ENCODE measurements at regions not wholly inside any gene's neighbourhood (a gene's known extent, or its start where the extent isn't known, plus 50 kb on each side); places are given as distances from the start of the nearest gene placed in this dataset.

DNA sequence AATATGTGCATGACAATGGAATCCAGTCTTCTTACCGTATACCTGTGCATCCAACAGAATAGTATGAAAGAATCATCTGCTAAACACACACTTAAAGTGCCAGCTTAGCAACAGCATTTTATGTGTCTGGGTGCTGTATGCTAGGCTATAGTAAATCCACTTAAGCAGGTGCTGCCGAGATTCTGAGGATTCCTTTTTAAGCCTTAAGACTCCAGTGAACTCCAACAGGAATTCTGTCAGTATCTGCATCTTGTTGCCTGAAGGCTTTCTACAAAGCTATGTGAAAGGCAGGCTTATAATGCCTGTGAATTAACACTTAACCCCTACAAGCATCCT lies 1076.4 kb upstream of the PABPC4L start:
- Histone ChIP-seq H3K27me3 (ENCODE audit: control insufficient read depth in 3 of 3, insufficient read depth in 3 of 3, low read length in 3 of 3) (no peaks in the 10 kb centered on the region), H3K4me3 (ENCODE audit: low read depth in 1 of 3, low read length in 3 of 3) (no peak overlapping the region), H3K4me1 (ENCODE audit: control insufficient read depth in 3 of 3, insufficient read depth in 2 of 3, low read depth in 1 of 3, low read length in 2 of 3) (no peaks in the 10 kb centered on the region), H3K27ac (ENCODE audit: low read depth in 1 of 3, low read length in 2 of 3) (no peak overlapping the region), H3K9me3 (ENCODE audit: control insufficient read depth in 2 of 2, insufficient read depth in 1 of 2, low read depth in 1 of 2, low read length in 1 of 2) (no peaks in the 10 kb centered on the region), H3K36me3 (ENCODE audit: control insufficient read depth in 3 of 3, insufficient read depth in 2 of 3, low read depth in 1 of 3, low read length in 3 of 3) (no peaks in the 10 kb centered on the region)
- no peak for DNase-seq
- WGBS, 3 donors, result 43 to 66% (median 49%) methylated on average over 2 of the region's 2 CpGs
- no peak for FAIRE-seq

DNA sequence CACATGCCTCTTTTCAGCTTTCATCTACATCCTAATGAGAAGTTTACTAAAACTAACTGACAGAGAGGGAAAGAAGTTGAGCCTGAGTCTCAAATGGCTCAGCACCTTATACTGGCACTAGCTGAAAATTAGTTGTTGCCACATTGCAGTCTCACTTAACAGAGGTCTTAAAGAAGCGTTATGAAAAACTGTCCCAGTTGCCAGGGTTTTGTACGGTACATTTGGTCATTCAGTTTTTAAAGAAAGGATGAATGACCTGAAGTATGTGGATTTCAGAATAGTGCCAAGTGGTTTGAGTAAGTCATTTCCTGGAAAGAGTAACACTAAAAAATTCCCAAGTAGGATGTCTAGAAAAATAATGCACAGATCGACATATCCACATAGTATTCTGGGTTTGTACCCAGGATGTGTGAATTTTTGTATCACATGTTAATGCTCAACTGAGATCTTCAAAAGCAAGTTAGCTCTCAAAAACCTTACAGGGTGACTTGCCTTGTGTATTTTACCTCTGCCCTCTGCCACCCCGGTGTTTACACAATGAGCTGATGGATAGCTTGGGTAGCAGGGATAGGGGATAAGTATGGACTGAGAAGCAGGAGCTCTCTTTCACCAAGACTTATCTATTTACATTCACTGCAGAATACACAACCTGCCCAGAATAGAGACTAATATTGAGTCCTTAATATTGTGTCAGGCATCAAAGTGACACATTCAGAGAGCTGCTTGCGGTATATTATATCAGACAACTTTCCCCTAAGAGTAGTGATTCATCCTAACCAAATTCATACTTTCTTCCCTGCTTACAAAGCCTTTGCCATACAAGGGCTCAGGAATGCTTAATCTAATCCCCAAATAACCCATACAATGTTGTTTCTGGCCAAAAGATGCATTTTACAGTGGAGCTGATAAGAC lies 1075.7 kb upstream of the PABPC4L start:
- Histone ChIP-seq H3K4me1 (ENCODE audit: control insufficient read depth in 3 of 3, insufficient read depth in 2 of 3, low read depth in 1 of 3, low read length in 2 of 3) (no peaks in the 10 kb centered on the region), H3K9me3 (ENCODE audit: control insufficient read depth in 2 of 2, insufficient read depth in 1 of 2, low read depth in 1 of 2, low read length in 1 of 2) (no peaks in the 10 kb centered on the region), H3K27me3 (ENCODE audit: control insufficient read depth in 3 of 3, insufficient read depth in 3 of 3, low read length in 3 of 3) (no peaks in the 10 kb centered on the region), H3K27ac (ENCODE audit: low read depth in 1 of 3, low read length in 2 of 3) (no peak overlapping the region), H3K36me3 (ENCODE audit: control insufficient read depth in 3 of 3, insufficient read depth in 2 of 3, low read depth in 1 of 3, low read length in 3 of 3) (no peaks in the 10 kb centered on the region), H3K4me3 (ENCODE audit: low read depth in 1 of 3, low read length in 3 of 3) (no peak overlapping the region)
- 51 to 61% (median 59%) methylated on average over 5 of the region's 5 CpGs for WGBS, 3 donors
- FAIRE-seq (no peak), DNase-seq (no peak)

DNA sequence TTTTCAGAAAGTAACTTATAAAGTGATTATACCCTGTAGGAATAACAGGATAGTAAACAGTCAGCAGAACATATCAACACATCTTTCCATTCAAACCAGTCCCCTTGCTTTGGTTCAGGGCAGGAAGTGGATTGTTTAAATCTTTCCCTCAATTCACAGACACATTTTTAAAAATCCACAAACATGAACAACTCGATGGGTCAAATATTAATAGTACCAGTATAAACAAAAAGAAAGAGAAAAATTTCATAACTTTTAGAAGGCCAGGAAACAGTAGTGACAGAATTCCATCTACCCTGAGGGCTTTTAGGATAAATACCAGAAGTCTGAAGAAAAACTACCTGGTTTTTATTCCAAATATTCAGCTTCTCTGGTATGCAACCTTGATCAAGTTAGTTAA lies 1072.8 kb upstream of the PABPC4L start:
- H3K27me3 ChIP-seq (ENCODE audit: control insufficient read depth in 3 of 3, insufficient read depth in 3 of 3, low read length in 3 of 3), result no peaks in the 10 kb centered on the region
- H3K27ac ChIP-seq (ENCODE audit: low read depth in 1 of 3, low read length in 2 of 3), result no peak overlapping the region
- no peak overlapping the region for H3K4me3 ChIP-seq (ENCODE audit: low read depth in 1 of 3, low read length in 3 of 3)
- DNase-seq, result no peak
- no peaks in the 10 kb centered on the region for H3K4me1 ChIP-seq (ENCODE audit: control insufficient read depth in 3 of 3, insufficient read depth in 2 of 3, low read depth in 1 of 3, low read length in 2 of 3)
- no peaks in the 10 kb centered on the region for H3K36me3 ChIP-seq (ENCODE audit: control insufficient read depth in 3 of 3, insufficient read depth in 2 of 3, low read depth in 1 of 3, low read length in 3 of 3)
- no peaks in the 10 kb centered on the region for H3K9me3 ChIP-seq (ENCODE audit: control insufficient read depth in 2 of 2, insufficient read depth in 1 of 2, low read depth in 1 of 2, low read length in 1 of 2)
- no peak for FAIRE-seq
- WGBS, 3 donors, result 27 to 58% (median 48%) methylated on average over 1 of the region's 1 CpG

DNA sequence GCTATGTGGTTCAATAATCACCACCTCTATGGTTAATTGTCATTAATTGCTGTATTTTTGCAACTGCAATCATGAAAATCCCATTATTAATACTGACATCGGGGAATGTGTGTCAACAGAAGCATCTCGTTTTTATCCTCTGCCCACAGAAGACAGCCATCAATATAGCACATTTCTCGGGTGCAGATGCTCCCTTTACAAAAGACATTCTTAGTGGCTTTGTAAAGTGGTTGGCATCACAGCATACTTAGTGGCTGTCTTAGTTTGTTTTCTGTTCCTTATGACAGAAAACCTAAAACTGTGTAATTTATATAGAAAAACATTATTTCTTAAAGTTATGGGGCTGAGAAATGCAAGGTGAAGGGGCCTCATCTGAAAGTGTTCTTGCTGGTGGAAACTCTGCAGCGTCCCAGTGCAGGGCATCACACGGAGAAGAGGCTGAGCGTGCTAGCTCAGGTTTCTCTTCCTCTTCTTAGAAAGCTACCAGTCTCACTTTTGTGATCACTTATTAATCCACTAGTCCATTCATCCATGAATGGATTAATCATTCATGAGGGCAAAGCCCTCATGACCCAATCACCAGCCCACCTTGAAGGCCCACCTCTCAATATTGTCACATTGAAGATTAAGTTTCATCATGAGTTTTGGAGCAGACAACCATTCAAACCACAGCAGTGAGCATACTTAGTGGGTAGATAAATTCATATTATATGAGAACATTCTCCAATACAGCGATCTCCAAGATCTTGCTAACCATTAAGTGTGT lies 1067.7 kb upstream of the PABPC4L start:
- Histone ChIP-seq H3K4me1 (ENCODE audit: control insufficient read depth in 3 of 3, insufficient read depth in 2 of 3, low read depth in 1 of 3, low read length in 2 of 3) (no peaks in the 10 kb centered on the region), H3K27ac (ENCODE audit: low read depth in 1 of 3, low read length in 2 of 3) (no peak overlapping the region), H3K27me3 (ENCODE audit: control insufficient read depth in 3 of 3, insufficient read depth in 3 of 3, low read length in 3 of 3) (no peaks in the 10 kb centered on the region), H3K36me3 (ENCODE audit: control insufficient read depth in 3 of 3, insufficient read depth in 2 of 3, low read depth in 1 of 3, low read length in 3 of 3) (no peaks in the 10 kb centered on the region), H3K9me3 (ENCODE audit: control insufficient read depth in 2 of 2, insufficient read depth in 1 of 2, low read depth in 1 of 2, low read length in 1 of 2) (no peaks in the 10 kb centered on the region), H3K4me3 (ENCODE audit: low read depth in 1 of 3, low read length in 3 of 3) (no peak overlapping the region)
- DNase-seq, result no peak
- WGBS, 3 donors, result 83 to 88% (median 84%) methylated on average over 7 of the region's 7 CpGs
- no peak for FAIRE-seq

DNA sequence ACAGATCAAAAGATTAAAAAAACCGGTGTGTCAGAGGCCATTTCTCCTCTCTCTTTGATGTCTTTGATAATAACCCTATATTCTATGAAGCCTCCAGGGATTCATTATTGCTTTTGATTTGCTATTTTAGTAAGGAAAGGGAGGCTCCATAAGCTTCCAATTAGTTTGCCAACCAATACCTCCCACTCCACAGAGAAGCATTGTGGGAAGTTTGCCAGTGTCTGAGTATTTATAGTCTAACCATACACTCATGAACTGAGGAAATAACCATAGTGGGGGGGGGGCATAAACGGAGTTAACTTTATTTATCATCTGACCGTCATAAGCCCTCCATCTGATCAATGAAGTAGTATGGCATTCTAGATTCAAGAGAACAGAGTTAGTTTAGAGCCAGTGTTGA lies 1066.8 kb upstream of the PABPC4L start:
- no peak for FAIRE-seq
- DNase-seq, result no peak
- 59 to 79% (median 78%) methylated on average over 3 of the region's 3 CpGs for WGBS, 3 donors
- Histone ChIP-seq H3K9me3 (ENCODE audit: control insufficient read depth in 2 of 2, insufficient read depth in 1 of 2, low read depth in 1 of 2, low read length in 1 of 2) (no peaks in the 10 kb centered on the region), H3K4me3 (ENCODE audit: low read depth in 1 of 3, low read length in 3 of 3) (no peak overlapping the region), H3K4me1 (ENCODE audit: control insufficient read depth in 3 of 3, insufficient read depth in 2 of 3, low read depth in 1 of 3, low read length in 2 of 3) (no peaks in the 10 kb centered on the region), H3K27me3 (ENCODE audit: control insufficient read depth in 3 of 3, insufficient read depth in 3 of 3, low read length in 3 of 3) (no peaks in the 10 kb centered on the region), H3K27ac (ENCODE audit: low read depth in 1 of 3, low read length in 2 of 3) (no peak overlapping the region), H3K36me3 (ENCODE audit: control insufficient read depth in 3 of 3, insufficient read depth in 2 of 3, low read depth in 1 of 3, low read length in 3 of 3) (no peaks in the 10 kb centered on the region)

DNA sequence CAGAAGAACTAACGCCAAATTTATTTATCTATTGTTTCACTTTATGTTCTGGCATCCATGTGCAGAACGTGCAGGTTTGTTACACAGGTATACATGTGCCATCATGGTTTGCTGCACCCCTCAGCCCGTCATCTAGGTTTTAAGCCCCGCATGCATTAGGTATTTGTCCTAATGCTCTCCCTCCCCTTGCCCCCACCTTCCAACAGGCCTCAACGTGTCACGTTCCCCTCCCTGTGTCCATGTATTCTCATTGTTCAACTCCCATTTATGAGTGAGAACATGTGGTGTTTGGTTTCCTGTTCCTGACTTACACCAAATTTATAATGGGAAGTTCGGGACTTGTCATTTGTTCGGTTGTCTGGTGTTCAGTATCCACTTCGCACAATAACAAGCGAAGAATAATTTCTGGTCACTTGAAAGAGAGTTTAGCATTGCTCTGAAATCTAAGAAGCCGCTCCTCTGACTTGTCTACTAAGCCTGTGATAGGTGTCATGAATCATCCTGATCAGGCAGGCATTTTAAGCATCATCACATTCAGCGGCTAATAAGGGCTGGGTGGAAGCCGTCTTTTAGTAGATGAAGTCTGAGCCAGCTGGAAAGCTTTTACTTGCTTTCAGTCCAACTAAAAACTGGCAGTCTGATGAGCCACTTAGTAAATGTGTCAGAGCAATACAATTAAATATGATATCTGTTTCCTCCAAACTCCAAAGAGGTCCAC lies 1065.7 kb upstream of the PABPC4L start:
- 64 to 82% (median 72%) methylated on average over 13 of the region's 13 CpGs for WGBS, 3 donors
- Histone ChIP-seq H3K4me3 (ENCODE audit: low read depth in 1 of 3, low read length in 3 of 3) (no peak overlapping the region), H3K36me3 (ENCODE audit: control insufficient read depth in 3 of 3, insufficient read depth in 2 of 3, low read depth in 1 of 3, low read length in 3 of 3) (no peaks in the 10 kb centered on the region), H3K27me3 (ENCODE audit: control insufficient read depth in 3 of 3, insufficient read depth in 3 of 3, low read length in 3 of 3) (no peaks in the 10 kb centered on the region), H3K4me1 (ENCODE audit: control insufficient read depth in 3 of 3, insufficient read depth in 2 of 3, low read depth in 1 of 3, low read length in 2 of 3) (no peaks in the 10 kb centered on the region), H3K9me3 (ENCODE audit: control insufficient read depth in 2 of 2, insufficient read depth in 1 of 2, low read depth in 1 of 2, low read length in 1 of 2) (no peaks in the 10 kb centered on the region), H3K27ac (ENCODE audit: low read depth in 1 of 3, low read length in 2 of 3) (no peak overlapping the region)
- no peak for FAIRE-seq
- DNase-seq, result no peak

DNA sequence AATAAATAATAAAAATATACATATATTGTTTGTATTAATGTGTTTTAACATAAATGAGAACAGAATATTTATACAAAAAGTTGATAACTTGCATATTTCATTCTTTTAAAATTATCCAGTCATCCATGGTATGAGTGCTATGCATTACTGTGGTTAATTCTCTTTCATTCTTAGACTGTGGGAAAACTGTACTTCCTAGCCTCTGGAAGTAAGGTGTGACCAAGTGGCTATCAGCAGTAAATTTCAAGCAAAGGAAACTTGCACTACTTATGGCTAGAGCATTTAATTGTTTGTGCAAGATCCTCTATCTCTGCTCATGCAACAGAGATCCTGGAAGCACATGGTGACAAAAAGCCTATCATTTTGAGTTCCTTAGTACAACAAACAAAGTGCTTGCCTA lies 1054.5 kb upstream of the PABPC4L start:
- Histone ChIP-seq H3K27ac (ENCODE audit: low read depth in 1 of 3, low read length in 2 of 3) (no peak overlapping the region), H3K36me3 (ENCODE audit: control insufficient read depth in 3 of 3, insufficient read depth in 2 of 3, low read depth in 1 of 3, low read length in 3 of 3) (no peaks in the 10 kb centered on the region), H3K27me3 (ENCODE audit: control insufficient read depth in 3 of 3, insufficient read depth in 3 of 3, low read length in 3 of 3) (no peaks in the 10 kb centered on the region), H3K4me3 (ENCODE audit: low read depth in 1 of 3, low read length in 3 of 3) (no peak overlapping the region), H3K9me3 (ENCODE audit: control insufficient read depth in 2 of 2, insufficient read depth in 1 of 2, low read depth in 1 of 2, low read length in 1 of 2) (no peaks in the 10 kb centered on the region), H3K4me1 (ENCODE audit: control insufficient read depth in 3 of 3, insufficient read depth in 2 of 3, low read depth in 1 of 3, low read length in 2 of 3) (no peaks in the 10 kb centered on the region)
- DNase-seq (no peak), FAIRE-seq (no peak)

DNA sequence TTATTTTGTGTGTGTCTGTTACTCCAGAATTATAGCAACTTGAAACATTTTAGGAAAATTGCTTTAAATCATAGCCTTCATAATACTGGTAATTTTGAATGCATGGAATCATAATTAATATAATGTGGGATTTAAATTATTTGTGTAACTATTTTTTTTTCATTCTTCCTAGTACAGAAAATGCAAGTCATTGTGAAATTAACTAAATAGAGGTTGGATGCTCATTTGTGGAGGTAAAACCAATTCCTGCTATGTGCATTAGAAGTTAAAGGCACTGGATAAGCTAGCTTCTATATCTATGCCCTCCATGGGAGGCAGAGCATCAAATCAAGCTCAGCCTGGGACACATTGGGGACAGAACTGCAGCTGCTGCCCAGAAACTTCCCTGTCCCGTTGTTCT lies 1048.5 kb upstream of the PABPC4L start:
- DNase-seq, result no peak

More for the DNA sequence above, 1048.5 kb upstream of the PABPC4L start:
- Histone ChIP-seq H3K4me1 (ENCODE audit: control insufficient read depth in 3 of 3, insufficient read depth in 2 of 3, low read depth in 1 of 3, low read length in 2 of 3) (no peaks in the 10 kb centered on the region), H3K9me3 (ENCODE audit: control insufficient read depth in 2 of 2, insufficient read depth in 1 of 2, low read depth in 1 of 2, low read length in 1 of 2) (no peaks in the 10 kb centered on the region), H3K36me3 (ENCODE audit: control insufficient read depth in 3 of 3, insufficient read depth in 2 of 3, low read depth in 1 of 3, low read length in 3 of 3) (no peaks in the 10 kb centered on the region), H3K4me3 (ENCODE audit: low read depth in 1 of 3, low read length in 3 of 3) (no peak overlapping the region), H3K27me3 (ENCODE audit: control insufficient read depth in 3 of 3, insufficient read depth in 3 of 3, low read length in 3 of 3) (no peaks in the 10 kb centered on the region), H3K27ac (ENCODE audit: low read depth in 1 of 3, low read length in 2 of 3) (no peak overlapping the region)
- WGBS, 3 donors, result 36 to 52% (median 52%) methylated on average over 1 of the region's 1 CpG
- FAIRE-seq, result no peak
